GM03348 (cell line): ENCODE measurements at regions not wholly inside any gene's neighbourhood (a gene's known extent, or its start where the extent isn't known, plus 50 kb on each side); places are given as distances from the start of the nearest gene placed in this dataset.

Experiments
- DNase-seq: peaks from one replicate; pipeline ENCODE4 v3.0.0; 2012; ENCODE audit warnings: low spot score

DNA sequence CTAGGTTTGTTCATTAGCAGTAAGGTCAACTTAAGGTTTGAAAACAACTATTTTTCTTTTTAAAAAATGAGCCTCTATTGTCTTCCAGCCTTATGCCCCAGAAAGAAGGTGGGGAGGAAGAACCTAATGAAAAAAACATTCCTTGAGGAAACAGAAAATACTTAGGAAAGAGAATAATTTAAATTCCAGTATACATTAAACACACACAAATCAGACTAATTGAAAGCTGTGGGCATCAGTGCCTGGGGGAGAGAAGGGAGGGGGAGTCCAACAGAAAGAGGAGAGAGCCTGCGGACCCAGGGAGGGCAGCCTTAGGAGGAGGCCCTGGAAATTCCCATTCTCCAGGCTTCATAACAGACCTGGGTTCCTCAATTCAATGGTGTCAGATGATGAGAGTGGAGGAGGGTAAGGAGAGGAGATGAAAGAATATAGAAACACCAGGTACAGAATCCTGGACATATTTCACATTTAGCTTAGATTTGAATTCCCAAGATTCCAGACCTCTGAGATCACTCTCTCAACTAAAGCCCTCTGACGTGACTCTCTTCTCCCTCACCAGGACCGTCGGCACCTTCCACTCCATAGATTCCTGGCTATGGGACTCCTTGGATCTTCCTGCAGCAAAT is 320.5 kb upstream of the UMPS start:
- DNase-seq: no peak

DNA sequence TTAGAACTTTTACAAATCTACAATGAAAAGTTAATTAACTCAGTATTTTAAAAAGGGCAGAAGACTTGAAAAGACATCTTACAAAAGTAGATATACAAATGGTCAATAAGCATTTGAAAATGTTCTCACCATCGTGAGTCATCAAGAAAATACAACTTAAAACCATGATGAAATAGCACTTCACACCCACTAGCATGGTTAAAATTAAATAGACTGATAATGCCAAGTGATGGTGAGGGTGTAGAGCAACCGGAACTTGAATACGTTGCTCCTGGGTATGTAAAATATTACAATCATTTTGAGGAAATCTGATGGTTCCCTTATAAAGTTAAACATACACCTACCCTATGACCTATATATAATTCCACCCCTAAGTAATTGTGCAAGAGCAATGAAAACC is 319.8 kb upstream of the UMPS start:
- no peak for DNase-seq

GRCh38 chr3:124411728-124412127 is 318.5 kb upstream of the UMPS start:
- no peak for DNase-seq

- DNase-seq: no peak
Measured at GRCh38 chr3:124412644-124413043, 317.6 kb upstream of the UMPS start.

DNA sequence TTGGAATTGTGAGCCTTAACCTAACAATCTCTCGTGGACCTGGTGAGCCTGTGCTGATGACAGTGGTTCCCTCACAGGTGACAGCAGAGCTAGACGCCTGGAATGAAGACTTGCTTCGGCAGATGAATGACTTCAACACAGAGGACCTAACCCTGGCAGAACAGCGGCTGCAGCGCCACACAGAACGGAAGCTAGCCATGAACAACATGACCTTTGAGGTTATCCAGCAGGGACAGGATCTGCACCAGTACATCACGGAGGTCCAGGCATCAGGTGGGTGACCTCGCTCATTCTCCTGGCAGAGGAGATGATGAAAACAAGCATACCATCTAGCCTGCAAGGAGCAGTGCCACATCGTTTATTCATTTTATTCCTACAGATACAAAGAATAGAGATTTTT is 316.9 kb upstream of the UMPS start:
- DNase-seq: no peak

GRCh38 chr3:124413989-124414598 is 316.2 kb upstream of the UMPS start:
- DNase-seq: no peak

GRCh38 chr3:124415446-124415960 is 314.7 kb upstream of the UMPS start:
- no peak for DNase-seq

GRCh38 chr3:124419303-124419702 is 310.9 kb upstream of the UMPS start:
- DNase-seq: no peak

GRCh38 chr3:124420392-124420791 is 309.9 kb upstream of the UMPS start:
- no peak for DNase-seq

- DNase-seq: no peak
Measured at GRCh38 chr3:124422805-124423204, 307.4 kb upstream of the UMPS start.

DNA sequence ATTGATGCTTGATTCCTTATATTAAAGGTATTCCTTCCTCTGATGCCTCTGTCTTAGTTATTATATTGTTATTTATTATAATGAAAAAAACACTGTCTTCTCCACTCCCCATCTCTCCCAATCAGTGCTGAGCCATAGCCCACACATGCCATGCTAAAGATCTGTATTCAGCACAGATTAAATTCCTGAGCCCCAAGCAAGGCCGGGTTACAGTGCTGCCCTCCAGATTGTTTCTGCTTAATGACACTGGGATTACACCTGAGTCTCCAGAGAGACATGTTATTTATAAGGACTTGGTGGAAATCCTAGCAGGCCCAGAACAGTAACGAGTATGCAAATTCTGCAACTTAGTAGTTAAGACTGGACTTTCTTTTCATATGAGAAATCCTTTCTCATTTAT is 305.9 kb upstream of the UMPS start:
- DNase-seq: no peak

- DNase-seq: no peak
Measured at GRCh38 chr3:124425972-124426371, 304.3 kb upstream of the UMPS start.

DNA sequence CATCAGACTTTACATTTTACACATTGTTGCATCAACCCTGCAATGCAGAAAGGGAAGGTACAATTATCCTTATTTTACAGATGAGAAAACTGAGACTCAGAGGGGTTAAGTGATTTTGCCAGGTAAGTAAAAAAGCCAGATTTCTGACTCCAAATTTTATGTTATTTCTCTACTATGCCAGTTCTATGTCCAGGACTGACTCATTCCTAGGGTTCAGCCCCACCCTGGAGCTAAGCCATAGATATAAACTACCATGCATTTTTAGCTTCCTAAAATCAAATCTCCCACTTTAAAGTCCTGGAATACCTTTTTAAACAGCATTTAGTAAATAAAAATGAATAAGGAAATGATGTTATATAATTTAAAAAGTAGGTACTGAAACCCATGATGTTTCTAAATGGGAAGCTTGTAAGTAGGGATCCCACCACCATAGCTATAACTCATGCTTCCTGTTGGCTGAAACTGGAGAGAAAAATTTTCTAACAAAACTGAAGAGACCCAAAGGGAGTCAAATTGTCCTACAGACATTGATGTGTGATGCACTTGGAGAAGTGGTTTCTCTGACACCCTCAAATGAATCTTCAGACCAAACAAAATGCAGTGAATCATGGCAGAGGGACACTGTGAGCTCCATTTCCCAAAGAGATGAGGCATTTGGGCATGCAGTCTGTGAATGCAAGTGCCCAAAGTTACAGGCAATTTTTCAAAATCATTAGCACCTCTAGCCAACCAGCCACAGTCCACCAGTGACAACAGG is 301.7 kb upstream of the UMPS start:
- DNase-seq: peak; percentile 14

- DNase-seq: peak; percentile 46
Measured at GRCh38 chr3:124429129-124429815, 301.0 kb upstream of the UMPS start.

GRCh38 chr3:124431331-124431994 is 298.8 kb upstream of the UMPS start:
- no peak for DNase-seq

GRCh38 chr3:124434176-124434575 is 296.1 kb upstream of the UMPS start:
- no peak for DNase-seq

DNA sequence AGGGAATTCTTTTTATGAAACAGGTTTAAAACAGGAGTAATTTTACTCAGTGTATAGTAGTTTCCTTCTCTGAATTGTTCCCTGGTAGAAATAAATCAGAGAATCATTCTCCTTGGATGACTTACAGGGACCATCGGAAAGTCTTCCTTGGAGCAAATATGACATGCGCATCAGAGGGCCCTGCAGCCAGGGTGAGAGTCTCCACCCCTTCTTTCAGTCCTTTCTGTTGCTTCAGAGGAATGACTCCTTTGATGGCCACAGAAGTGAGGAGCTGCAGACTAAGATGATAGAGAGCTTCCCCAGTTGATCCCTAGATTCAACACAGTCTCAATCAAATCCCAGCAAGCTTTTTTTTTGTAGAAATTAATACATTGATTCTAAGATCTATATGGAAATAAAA is 294.8 kb upstream of the UMPS start:
- no peak for DNase-seq

GRCh38 chr3:124438813-124439212 is 291.4 kb upstream of the UMPS start:
- no peak for DNase-seq

DNA sequence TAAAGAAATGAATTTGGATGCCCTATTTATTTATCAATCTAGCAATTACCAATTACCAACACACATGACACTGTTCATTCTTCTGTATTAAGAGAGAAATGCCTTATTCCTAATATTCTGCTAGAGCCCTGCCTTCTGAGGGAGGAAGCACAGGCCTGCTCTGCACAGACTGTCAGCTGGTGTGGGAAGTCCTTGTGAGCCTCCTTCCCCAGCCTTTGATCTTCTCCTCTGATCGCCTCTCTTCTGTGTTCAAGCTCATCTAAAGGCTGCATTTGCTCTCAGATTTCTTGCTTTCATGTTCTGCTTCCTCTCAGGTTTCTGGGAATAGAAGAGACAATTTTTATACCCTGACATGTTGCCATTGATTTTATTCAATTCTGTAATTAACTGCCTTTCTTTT is 290.6 kb upstream of the UMPS start:
- DNase-seq: no peak

GRCh38 chr3:124441766-124442165 is 288.5 kb upstream of the UMPS start:
- no peak for DNase-seq

DNA sequence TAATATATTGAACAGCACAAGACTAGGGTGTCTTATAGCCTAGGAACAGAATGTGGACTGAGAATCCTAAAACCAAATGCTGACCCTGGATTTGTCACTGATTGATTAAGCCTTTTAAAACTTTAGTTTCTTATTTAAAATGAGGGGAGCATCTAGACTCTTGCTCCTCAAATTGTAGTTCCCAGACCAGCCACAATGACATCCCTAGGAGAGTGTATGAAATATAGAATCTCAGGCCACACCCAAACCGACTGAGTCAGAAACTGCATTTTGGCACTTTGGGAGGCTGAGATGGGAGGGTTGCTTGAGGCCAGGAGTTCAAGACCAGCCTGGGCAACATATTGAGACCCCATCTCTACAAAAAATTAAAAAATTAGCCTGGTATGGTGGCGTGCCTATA is 287.8 kb upstream of the UMPS start:
- DNase-seq: no peak

GRCh38 chr3:124443446-124443845 is 286.8 kb upstream of the UMPS start:
- no peak for DNase-seq
